Ovary (tissue), 3 donors: ENCODE measurements at regions not wholly inside any gene's neighbourhood (a gene's known extent, or its start where the extent isn't known, plus 50 kb on each side); places are given as distances from the start of the nearest gene placed in this dataset.

Source experiments
- CTCF ChIP-seq, 3 donors: fragments of 450-650 bp in 2 of 3; fragments of 200-600 bp in 1 of 3; IDR thresholded peaks; one replicate each; pipeline versions ENCODE4 v1.5.1 to v1.8.0; 2016 to 2022; ENCODE audit warnings: antibody characterized with exemption in 3 of 3, mild to moderate bottlenecking in 1 of 3
- EP300 ChIP-seq: sonication (generic); formaldehyde crosslinking; IDR thresholded peaks from one replicate; pipeline ENCODE4 v1.6.1; 2017; ENCODE audit warnings: antibody characterized with exemption
- donor health status: DM: no; HTN: no; CAD: no.

GRCh38 chr12:66061076-66061475, 69.5 kb downstream of the LLPH start:
- no peak for TF ChIP-seq EP300
- TF ChIP-seq CTCF (IDR thresholded peaks at IDR 0.05) = no peak
